ENCODE measurements at regions not wholly inside any gene's neighbourhood (a gene's known extent, or its start where the extent isn't known, plus 50 kb on each side); places are given as distances from the start of the nearest gene placed in this dataset.
"Not testable (repeated sequence)": the region's sequence is repeated elsewhere in the genome, so short reads cannot be mapped to it uniquely, and the experiment has no call there.

GRCh38 chr1:229019663-229020271, 251.1 kb upstream of the RAB4A start:
- Mint-ChIP-seq H3K36me3 (no peaks in the 10 kb centered on the region), H3K27ac (no peak overlapping the region), H3K9me3 (no peaks in the 10 kb centered on the region)
- DNase-seq (ENCODE audit: low spot score in 2 of 2) (no peak), ATAC-seq (no peak)

DNA sequence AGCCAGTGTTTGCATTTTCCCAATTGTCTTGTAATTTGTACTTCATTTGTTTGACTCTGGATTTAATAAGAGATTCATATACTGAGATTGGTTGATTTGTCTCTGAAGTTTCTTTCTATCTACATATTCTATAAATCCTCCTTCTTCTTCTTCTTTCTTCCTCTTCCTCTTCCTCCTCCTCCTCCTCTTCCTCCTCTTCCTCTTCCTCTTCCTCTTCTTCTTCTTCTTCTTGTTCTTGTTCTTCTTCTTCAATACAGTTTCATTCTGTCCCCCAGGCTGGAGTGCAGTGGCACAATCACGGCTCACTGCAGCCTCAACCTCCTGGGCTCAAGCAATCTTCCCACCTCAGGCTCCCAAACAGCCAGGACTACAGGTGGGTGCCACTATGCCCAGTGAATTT, 249.9 kb upstream of the RAB4A start:
- not testable (repeated sequence) for H3K36me3 Mint-ChIP-seq; DNase-seq (ENCODE audit: low spot score in 2 of 2); H3K27ac Mint-ChIP-seq; ATAC-seq; H3K9me3 Mint-ChIP-seq

DNA sequence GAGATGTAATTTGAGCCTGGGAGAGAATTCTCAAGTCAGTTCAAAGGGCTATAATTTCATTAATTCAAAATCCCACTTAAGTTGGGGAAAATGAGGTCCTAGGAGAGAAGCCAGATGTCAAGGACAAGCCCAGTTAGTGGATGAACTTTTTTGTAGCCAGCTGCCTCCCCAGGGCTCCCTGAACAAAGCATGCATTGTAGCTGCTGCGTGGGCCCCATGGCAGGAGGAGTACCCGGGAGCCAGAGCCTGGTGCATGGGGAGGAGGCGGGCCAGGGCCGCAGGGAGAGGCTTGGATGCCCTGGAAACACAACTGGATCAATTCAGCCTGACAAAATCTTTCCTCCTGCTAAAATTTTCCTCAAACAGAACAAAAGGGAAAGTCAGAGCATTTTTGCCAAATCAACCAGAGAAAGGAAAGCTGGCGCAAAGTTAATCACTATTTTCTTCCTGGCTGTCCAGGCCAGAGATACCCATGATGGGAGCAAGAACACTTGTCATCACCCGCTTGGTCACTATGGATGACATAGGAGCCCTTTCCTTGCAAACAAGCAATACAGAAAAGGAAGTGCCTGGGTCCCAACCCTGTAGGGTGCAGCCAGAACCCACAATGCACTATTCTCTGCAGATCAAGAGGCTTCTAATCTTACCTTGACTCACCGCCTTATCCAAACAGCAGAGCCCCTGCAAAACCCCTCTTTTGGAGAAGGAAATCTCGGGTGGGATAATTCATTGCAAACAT, 248.1 kb upstream of the RAB4A start:
- DNase-seq (ENCODE audit: low spot score in 2 of 2) (no peak), ATAC-seq (no peak)
- H3K9me3 Mint-ChIP-seq, result no peaks in the 10 kb centered on the region
- no peak overlapping the region for H3K27ac Mint-ChIP-seq
- H3K36me3 Mint-ChIP-seq, result no peaks in the 10 kb centered on the region

- H3K36me3 Mint-ChIP-seq, result no peaks in the 10 kb centered on the region
- ATAC-seq, result no peak
- DNase-seq (ENCODE audit: low spot score in 2 of 2), result no peak
- no peak overlapping the region for H3K27ac Mint-ChIP-seq
- H3K9me3 Mint-ChIP-seq, result no peaks in the 10 kb centered on the region
Measured at GRCh38 chr1:229023651-229024300, 247.1 kb upstream of the RAB4A start.

GRCh38 chr1:229024528-229025130, 246.3 kb upstream of the RAB4A start:
- ATAC-seq (no peak), DNase-seq (ENCODE audit: low spot score in 2 of 2) (no peak)
- no peak overlapping the region for H3K27ac Mint-ChIP-seq
- H3K9me3 Mint-ChIP-seq, result no peaks in the 10 kb centered on the region
- H3K36me3 Mint-ChIP-seq, result no peaks in the 10 kb centered on the region

DNA sequence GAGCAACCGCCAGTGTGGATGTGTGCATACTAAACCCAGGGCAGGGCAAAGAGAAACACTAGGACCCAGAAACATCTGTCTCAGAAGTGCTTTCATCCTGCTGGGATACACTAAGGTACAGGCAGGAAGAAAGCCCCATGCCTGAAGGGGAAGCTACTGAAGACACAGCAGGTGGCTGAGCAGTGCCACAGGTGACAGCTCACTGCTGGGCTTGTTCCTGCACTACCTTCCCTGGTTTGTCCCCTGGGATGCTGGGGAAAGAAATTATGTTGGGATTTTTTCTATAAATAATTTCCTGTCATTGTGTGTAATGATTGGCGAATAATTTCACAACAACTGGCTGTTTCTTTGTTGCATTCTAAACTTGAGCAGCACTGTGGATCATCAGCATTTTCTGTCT, 245.3 kb upstream of the RAB4A start:
- H3K36me3 Mint-ChIP-seq, result no peaks in the 10 kb centered on the region
- no peak for ATAC-seq
- H3K27ac Mint-ChIP-seq, result no peak overlapping the region
- H3K9me3 Mint-ChIP-seq, result no peaks in the 10 kb centered on the region
- no peak for DNase-seq (ENCODE audit: low spot score in 2 of 2)

DNA sequence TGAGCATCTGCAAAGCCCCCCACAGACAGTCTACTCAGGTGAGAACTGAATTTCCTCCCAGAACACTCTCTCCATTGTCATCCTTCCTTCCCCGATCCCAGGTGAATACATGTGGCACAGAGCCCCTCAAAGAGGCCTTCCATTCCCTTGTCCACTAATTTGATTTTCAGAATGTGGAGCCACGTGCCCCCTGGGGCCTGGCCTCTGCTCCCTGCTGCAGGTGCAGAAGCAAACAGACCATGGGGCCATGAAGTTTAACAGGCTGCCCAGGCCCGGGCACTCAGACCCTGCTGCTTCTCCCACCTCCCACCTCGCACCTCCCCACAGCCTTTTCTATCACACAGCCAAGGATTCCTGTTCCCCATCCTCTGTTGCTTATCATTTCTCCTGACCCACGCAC, 243.8 kb upstream of the RAB4A start:
- no peak for DNase-seq (ENCODE audit: low spot score in 2 of 2)
- peak in 1 of 2 donors; percentile 35 for ATAC-seq
- H3K36me3 Mint-ChIP-seq, result no peaks in the 10 kb centered on the region
- no peaks in the 10 kb centered on the region for H3K9me3 Mint-ChIP-seq
- peak overlapping the region; percentile 5 to 9 for H3K27ac Mint-ChIP-seq

DNA sequence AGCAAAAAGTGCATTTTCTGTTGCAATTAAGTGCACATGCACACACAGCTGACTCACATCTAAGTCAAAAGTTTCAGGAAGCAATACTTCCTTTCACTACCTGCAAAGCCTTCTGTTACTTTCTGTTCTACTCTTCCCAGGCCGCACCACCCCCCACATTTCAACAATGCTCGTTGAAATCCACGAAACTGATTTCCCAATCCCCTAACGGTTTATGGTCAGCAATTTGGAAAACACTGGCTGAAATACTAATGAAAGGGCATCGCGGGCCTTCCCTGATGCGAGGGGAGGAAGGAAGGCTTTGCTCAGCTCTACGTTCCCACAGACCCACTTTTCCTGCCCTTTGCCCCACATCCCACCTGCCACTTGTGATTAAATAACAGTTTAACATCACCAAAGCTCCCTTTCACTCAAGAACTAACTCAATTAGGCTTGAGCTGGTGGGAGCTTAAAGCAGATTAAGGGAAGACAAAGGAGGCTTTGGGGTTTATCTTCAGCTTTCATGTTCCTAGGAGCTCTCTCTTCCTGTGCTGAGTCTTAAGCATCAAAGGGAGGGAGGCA, 243.2 kb upstream of the RAB4A start:
- ATAC-seq, result peak; percentile 85 to 88

GRCh38 chr1:229028544-229028943, 242.4 kb upstream of the RAB4A start:
- ATAC-seq (no peak), DNase-seq (ENCODE audit: low spot score in 2 of 2) (no peak)
- Mint-ChIP-seq H3K27ac (no peak overlapping the region), H3K9me3 (no peaks in the 10 kb centered on the region), H3K36me3 (no peaks in the 10 kb centered on the region)

More for the DNA sequence above, 243.2 kb upstream of the RAB4A start:
- Mint-ChIP-seq H3K27ac (peak overlapping the region; percentile 5 to 9), H3K9me3 (no peaks in the 10 kb centered on the region), H3K36me3 (no peaks in the 10 kb centered on the region)
- no peak for DNase-seq (ENCODE audit: low spot score in 2 of 2)

DNA sequence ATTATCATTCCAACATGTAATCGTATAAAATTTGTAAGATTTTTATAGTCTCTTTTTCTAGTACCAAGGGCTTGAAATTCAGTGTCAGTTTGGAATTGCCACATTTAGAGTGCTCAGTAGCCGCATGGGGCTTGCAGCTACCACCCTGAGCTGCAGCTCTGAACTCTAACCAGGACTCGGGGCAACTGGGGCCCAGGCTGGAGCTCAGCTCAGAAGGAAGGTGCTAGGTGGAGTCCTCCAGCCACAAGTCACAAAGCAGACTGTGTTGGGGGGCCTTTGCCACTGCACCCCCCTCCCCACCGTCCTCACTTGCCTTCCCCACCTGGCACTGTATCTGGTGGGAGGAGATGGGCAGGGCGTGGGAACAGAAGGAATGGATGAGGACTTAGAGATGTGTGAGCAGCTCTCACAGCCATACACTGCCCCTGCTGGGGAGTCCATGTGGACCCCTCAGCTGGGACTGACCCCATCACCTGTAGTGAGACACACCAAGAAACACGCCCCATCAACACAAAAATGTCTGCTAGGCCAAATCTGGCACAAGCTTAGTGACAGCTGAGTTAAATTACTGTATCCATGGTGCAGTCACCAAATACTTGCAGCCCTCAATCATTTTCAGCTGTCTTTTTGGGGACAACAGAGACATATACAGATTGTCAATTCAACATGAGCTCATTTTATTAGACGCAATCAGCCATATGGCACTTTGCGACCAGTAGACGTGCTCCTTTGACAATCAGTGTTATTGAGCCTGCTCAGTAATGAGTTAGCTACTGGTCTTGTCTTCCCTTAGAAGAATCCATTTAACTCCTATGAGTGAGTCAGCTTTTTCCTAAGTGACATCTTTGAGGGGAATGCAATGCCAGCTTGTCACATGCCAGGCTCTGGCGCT, 241.7 kb upstream of the RAB4A start:
- no peaks in the 10 kb centered on the region for H3K36me3 Mint-ChIP-seq
- H3K9me3 Mint-ChIP-seq, result no peaks in the 10 kb centered on the region
- no peak for DNase-seq (ENCODE audit: low spot score in 2 of 2)
- ATAC-seq, result no peak
- H3K27ac Mint-ChIP-seq, result no peak overlapping the region

GRCh38 chr1:229029879-229030235, 241.1 kb upstream of the RAB4A start:
- DNase-seq (ENCODE audit: low spot score in 2 of 2), result no peak
- no peak overlapping the region for H3K27ac Mint-ChIP-seq
- no peak for ATAC-seq
- no peaks in the 10 kb centered on the region for H3K9me3 Mint-ChIP-seq
- no peaks in the 10 kb centered on the region for H3K36me3 Mint-ChIP-seq

DNA sequence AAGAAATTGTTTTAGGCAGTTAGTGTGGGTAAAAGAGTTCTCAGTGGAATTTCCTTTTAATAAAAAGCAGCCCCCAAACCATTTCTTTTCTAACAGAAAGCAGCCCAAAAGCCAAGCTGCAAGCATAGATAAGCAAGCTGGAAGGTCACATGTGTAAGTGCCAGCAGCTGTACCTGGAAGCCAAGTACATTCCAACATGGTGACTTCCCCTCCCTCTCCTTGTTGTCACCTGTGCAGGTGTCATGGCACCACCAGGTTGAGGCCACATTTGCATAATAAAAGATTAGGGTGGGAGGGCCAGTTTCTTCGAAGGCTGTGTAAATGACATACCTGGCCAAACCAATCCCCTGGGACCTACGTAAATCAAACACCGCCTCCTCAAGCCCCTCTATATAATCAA, 240.3 kb upstream of the RAB4A start:
- no peak for DNase-seq (ENCODE audit: low spot score in 2 of 2)
- Mint-ChIP-seq H3K9me3 (no peaks in the 10 kb centered on the region), H3K36me3 (no peaks in the 10 kb centered on the region), H3K27ac (no peak overlapping the region)
- ATAC-seq, result no peak

- DNase-seq (ENCODE audit: low spot score in 2 of 2), result no peak
- no peaks in the 10 kb centered on the region for H3K36me3 Mint-ChIP-seq
- H3K9me3 Mint-ChIP-seq, result no peaks in the 10 kb centered on the region
- H3K27ac Mint-ChIP-seq, result no peak overlapping the region
- no peak for ATAC-seq
Measured at GRCh38 chr1:229031061-229031460, 239.8 kb upstream of the RAB4A start.

DNA sequence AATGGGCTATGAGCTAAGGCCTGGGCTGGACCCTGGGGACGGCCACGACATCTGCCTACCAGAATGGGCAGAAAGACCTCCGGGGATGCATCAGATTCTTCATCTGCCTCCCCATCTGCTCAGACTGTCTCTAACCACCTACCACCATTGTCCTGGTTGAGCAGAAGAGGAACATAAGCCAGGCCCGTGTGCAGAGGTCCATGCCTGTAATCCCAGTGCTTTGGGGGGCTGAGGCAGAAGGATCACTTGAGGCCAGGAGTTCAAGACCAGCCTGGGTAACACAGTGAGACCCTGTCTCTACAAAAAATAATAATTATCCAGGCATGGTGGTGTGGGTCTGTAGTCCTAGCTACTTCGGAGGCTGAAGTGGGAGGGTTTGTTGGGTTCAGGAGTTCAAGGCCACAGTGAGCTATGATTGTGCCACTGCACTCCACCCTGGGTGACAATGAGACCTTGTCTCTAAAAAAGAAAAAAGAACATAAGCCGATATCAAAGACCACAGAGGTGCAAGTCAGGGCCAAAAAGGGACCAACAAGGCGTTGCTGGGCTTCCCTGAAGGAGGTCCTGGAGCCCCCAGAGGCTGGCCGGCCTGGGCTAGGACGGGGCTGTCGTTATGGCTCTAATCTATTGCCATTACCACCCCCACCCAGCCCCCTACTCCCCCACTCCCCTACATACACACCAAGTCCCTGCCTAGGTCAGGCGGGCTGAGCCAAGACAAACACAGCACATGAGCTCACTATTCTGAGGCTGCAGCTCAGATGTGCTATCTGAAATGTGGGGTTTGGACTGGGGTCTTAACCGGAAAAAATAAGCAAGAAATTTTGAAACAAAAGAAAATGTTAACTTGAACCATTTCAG, 239.2 kb upstream of the RAB4A start:
- ATAC-seq (no peak), DNase-seq (ENCODE audit: low spot score in 2 of 2) (no peak)
- no peaks in the 10 kb centered on the region for H3K9me3 Mint-ChIP-seq
- H3K27ac Mint-ChIP-seq, result no peak overlapping the region
- H3K36me3 Mint-ChIP-seq, result no peaks in the 10 kb centered on the region

- Mint-ChIP-seq H3K36me3 (no peaks in the 10 kb centered on the region), H3K9me3 (no peaks in the 10 kb centered on the region), H3K27ac (no peak overlapping the region)
- ATAC-seq (no peak), DNase-seq (ENCODE audit: low spot score in 2 of 2) (no peak)
Measured at GRCh38 chr1:229032375-229032774, 238.5 kb upstream of the RAB4A start.

DNA sequence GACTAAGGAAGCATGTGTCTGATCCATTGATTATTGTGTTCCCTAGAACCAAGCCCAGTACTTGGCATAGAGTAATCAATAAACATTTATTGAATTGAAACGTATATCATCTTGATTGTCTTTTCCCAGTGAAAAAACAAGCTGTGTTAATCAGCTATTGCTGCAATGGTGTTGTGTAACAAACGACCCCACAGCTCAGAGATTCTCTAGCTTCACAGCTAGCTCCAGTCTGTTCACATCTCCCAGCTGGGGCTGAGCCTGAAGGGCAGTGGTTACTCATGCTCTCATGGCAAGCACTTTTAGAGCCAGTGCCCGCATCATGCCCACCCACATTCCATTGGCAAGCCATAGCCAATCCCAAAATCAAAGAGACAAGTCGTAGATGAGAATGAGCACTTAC, 237.4 kb upstream of the RAB4A start:
- H3K27ac Mint-ChIP-seq, result no peak overlapping the region
- ATAC-seq, result no peak
- H3K9me3 Mint-ChIP-seq, result no peaks in the 10 kb centered on the region
- no peak for DNase-seq (ENCODE audit: low spot score in 2 of 2)
- H3K36me3 Mint-ChIP-seq, result peaks cover 0 to 2% of the 10 kb centered on the region in 2 donors

All from activated naive CD4-positive, alpha-beta T cell treated with anti-CD3 and anti-CD28 coated beads, Interleukin-2, amount 50 U/mL, for 72 hours (primary cell).